22Rv1 (cell line): ENCODE measurements at regions not wholly inside any gene's neighbourhood (a gene's known extent, or its start where the extent isn't known, plus 50 kb on each side); places are given as distances from the start of the nearest gene placed in this dataset.

Experiments
- H3K27ac ChIP-seq: fragments of 450-650 bp; 2 replicates; pipeline ENCODE4 v1.5.1; 2017
- CTCF ChIP-seq: fragments of 450-650 bp; IDR thresholded peaks from 2 replicates; pipeline ENCODE4 v1.5.1; 2017; ENCODE audit warnings: mild to moderate bottlenecking
- ZFX ChIP-seq: fragments of 450-650 bp; IDR thresholded peaks from 2 replicates; pipeline ENCODE4 v1.6.1; 2017; ENCODE audit warnings: antibody characterized with exemption, borderline replicate concordance

- TF ChIP-seq ZFX (no peak), CTCF (no peak)
- H3K27ac ChIP-seq, result no peak overlapping the region
These were observed 71.5 kb upstream of the DTNBP1 start for GRCh38 chr6:15734118-15734897.

GRCh38 chr6:15730922-15731321 lies 68.1 kb upstream of the DTNBP1 start:
- no peak for TF ChIP-seq CTCF
- no peak for TF ChIP-seq ZFX
- H3K27ac ChIP-seq, result no peak overlapping the region

- TF ChIP-seq ZFX (no peak), CTCF (no peak)
- no peak overlapping the region for H3K27ac ChIP-seq
These were observed 67.6 kb upstream of the DTNBP1 start for GRCh38 chr6:15730442-15730841.

GRCh38 chr6:15722731-15723130 lies 59.9 kb upstream of the DTNBP1 start:
- H3K27ac ChIP-seq, result no peak overlapping the region
- TF ChIP-seq ZFX, result no peak
- no peak for TF ChIP-seq CTCF

GRCh38 chr6:15716889-15717288 lies 54.1 kb upstream of the DTNBP1 start:
- H3K27ac ChIP-seq, result no peak overlapping the region
- no peak for TF ChIP-seq ZFX
- TF ChIP-seq CTCF, result no peak

GRCh38 chr6:15715851-15716250 lies 53.0 kb upstream of the DTNBP1 start:
- no peak for TF ChIP-seq CTCF
- no peak for TF ChIP-seq ZFX
- H3K27ac ChIP-seq, result no peak overlapping the region

- H3K27ac ChIP-seq, result no peak overlapping the region
- TF ChIP-seq ZFX (no peak), CTCF (no peak)
These were observed 52.2 kb upstream of the DTNBP1 start for GRCh38 chr6:15715060-15715459.
